ENCODE measurements at regions not wholly inside any gene's neighbourhood (a gene's known extent, or its start where the extent isn't known, plus 50 kb on each side); places are given as distances from the start of the nearest gene placed in this dataset.

GRCh38 chr2:116489292-116489691 lies 1325.2 kb upstream of the DDX18 start:
- H3K4me1 ChIP-seq (ENCODE audit: control insufficient read depth, insufficient read depth, low read length) = no peaks in the 10 kb centered on the region
- H3K4me3 ChIP-seq (ENCODE audit: low read depth, low read length) = no peak overlapping the region
- no peaks in the 10 kb centered on the region for H3K36me3 ChIP-seq (ENCODE audit: control insufficient read depth in 2 of 2, insufficient read depth in 1 of 2, low read length in 2 of 2)
- CTCF ChIA-PET = no interaction called here
- no peak overlapping the region for H3K27ac ChIP-seq (ENCODE audit: extremely low read depth, low read depth, low read length)
- POLR2A ChIA-PET = no interaction called here
- TF ChIP-seq ZNF394 (tag by site-specific recombination; IDR thresholded peaks at IDR 0.05; ENCODE audit: borderline replicate concordance) = no peak
- TF ChIP-seq ZNF560 (tag by site-specific recombination; IDR thresholded peaks at IDR 0.05; ENCODE audit: borderline replicate concordance) = no peak
- no peak for TF ChIP-seq ZNF658 (tag by site-specific recombination; IDR thresholded peaks at IDR 0.05)
- H3K9me3 ChIP-seq (ENCODE audit: control insufficient read depth, insufficient read depth, low read depth, low read length) = no peaks in the 10 kb centered on the region

- Histone ChIP-seq H3K9me3 (ENCODE audit: control insufficient read depth, insufficient read depth, low read depth, low read length) (no peaks in the 10 kb centered on the region), H3K4me1 (ENCODE audit: control insufficient read depth, insufficient read depth, low read length) (no peaks in the 10 kb centered on the region), H3K4me3 (ENCODE audit: low read depth, low read length) (no peak overlapping the region), H3K36me3 (ENCODE audit: control insufficient read depth in 2 of 2, insufficient read depth in 1 of 2, low read length in 2 of 2) (no peaks in the 10 kb centered on the region), H3K27ac (ENCODE audit: extremely low read depth, low read depth, low read length) (no peak overlapping the region)
- POLR2A ChIA-PET = no interaction called here
- CTCF ChIA-PET = no interaction called here
- TF ChIP-seq ZNF2 (tag by site-specific recombination; IDR thresholded peaks at IDR 0.05) (no peak), ZNF341 (tag by site-specific recombination; IDR thresholded peaks at IDR 0.05; ENCODE audit: low read depth) (no peak), SP7 (tag by site-specific recombination; IDR thresholded peaks at IDR 0.05) (no peak), ZNF202 (tag by site-specific recombination; IDR thresholded peaks at IDR 0.05; ENCODE audit: borderline replicate concordance) (no peak), PRDM1 (tag by site-specific recombination; IDR thresholded peaks at IDR 0.05) (no peak), AEBP2 (tag by site-specific recombination; IDR thresholded peaks at IDR 0.05; ENCODE audit: borderline replicate concordance) (no peak), BCL11A (tag by site-specific recombination; IDR thresholded peaks at IDR 0.05; ENCODE audit: low read depth) (no peak), GLI2 (tag by site-specific recombination; IDR thresholded peaks at IDR 0.05; ENCODE audit: borderline replicate concordance, low read depth) (no peak), ZNF175 (tag by site-specific recombination; IDR thresholded peaks at IDR 0.05) (no peak), ZBTB8A (tag by site-specific recombination; IDR thresholded peaks at IDR 0.05) (no peak), MZF1 (tag by site-specific recombination; IDR thresholded peaks at IDR 0.05; ENCODE audit: borderline replicate concordance) (no peak), SP3 (tag by site-specific recombination; IDR thresholded peaks at IDR 0.05) (no peak), ZNF366 (tag by site-specific recombination; conservative IDR thresholded peaks at IDR 0.05) (no peak), MEIS1 (CRISPR knock-in tag; IDR thresholded peaks at IDR 0.05; ENCODE audit: borderline replicate concordance) (no peak), ZNF266 (tag by site-specific recombination; IDR thresholded peaks at IDR 0.05; ENCODE audit: low read depth) (no peak), ZBTB1 (tag by site-specific recombination; IDR thresholded peaks at IDR 0.05) (no peak), ZNF169 (tag by site-specific recombination; IDR thresholded peaks at IDR 0.05) (no peak), ZNF324 (tag by site-specific recombination; IDR thresholded peaks at IDR 0.05) (no peak)
These were observed 1324.5 kb upstream of the DDX18 start for GRCh38 chr2:116489944-116490343.

GRCh38 chr2:116490511-116491145 lies 1323.9 kb upstream of the DDX18 start:
- POLR2A ChIA-PET = no interaction called here
- no peaks in the 10 kb centered on the region for H3K36me3 ChIP-seq (ENCODE audit: control insufficient read depth in 2 of 2, insufficient read depth in 1 of 2, low read length in 2 of 2)
- H3K4me3 ChIP-seq (ENCODE audit: low read depth, low read length) = no peak overlapping the region
- H3K9me3 ChIP-seq (ENCODE audit: control insufficient read depth, insufficient read depth, low read depth, low read length) = no peaks in the 10 kb centered on the region
- no peak for TF ChIP-seq PRDM1 (tag by site-specific recombination; IDR thresholded peaks at IDR 0.05)
- TF ChIP-seq BCL11A (tag by site-specific recombination; IDR thresholded peaks at IDR 0.05; ENCODE audit: low read depth) = no peak
- no peak for TF ChIP-seq HIC1 (tag by site-specific recombination; IDR thresholded peaks at IDR 0.05)
- TF ChIP-seq ZNF324 (tag by site-specific recombination; IDR thresholded peaks at IDR 0.05) = no peak
- TF ChIP-seq ZNF600 (tag by site-specific recombination; IDR thresholded peaks at IDR 0.05) = no peak
- no peak for TF ChIP-seq ZNF350 (tag by site-specific recombination; IDR thresholded peaks at IDR 0.05)
- no peak for TF ChIP-seq ZNF629 (tag by site-specific recombination; IDR thresholded peaks at IDR 0.05)
- TF ChIP-seq KLF1 (tag by site-specific recombination; IDR thresholded peaks at IDR 0.05) = no peak
- TF ChIP-seq ZNF133 (tag by site-specific recombination; IDR thresholded peaks at IDR 0.05) = no peak
- no peak for TF ChIP-seq ZNF645 (tag by site-specific recombination; IDR thresholded peaks at IDR 0.05)
- no peak for TF ChIP-seq ZNF670 (tag by site-specific recombination; IDR thresholded peaks at IDR 0.05; ENCODE audit: low read depth)
- H3K27ac ChIP-seq (ENCODE audit: extremely low read depth, low read depth, low read length) = no peak overlapping the region
- H3K4me1 ChIP-seq (ENCODE audit: control insufficient read depth, insufficient read depth, low read length) = no peaks in the 10 kb centered on the region
- CTCF ChIA-PET = no interaction called here

All from HEK293 (cell line).